Kidney (tissue), 13 donors: ENCODE measurements at regions not wholly inside any gene's neighbourhood (a gene's known extent, or its start where the extent isn't known, plus 50 kb on each side); places are given as distances from the start of the nearest gene placed in this dataset.

ENCODE experiments used
- DNase-seq, 5 donors: peaks; one replicate each; pipeline ENCODE4 v3.0.0-alpha.2; 2013 to 2020
- FAIRE-seq: peaks from 2 replicates; lab custom pipeline; 2012; peaks lifted over from hg19 to GRCh38; lab: Jason Lieb, UNC
- H3K27ac ChIP-seq, 2 donors: one replicate each; pipeline ENCODE4 v1.7.0; 2013; ENCODE audit warnings: low read depth in 2 of 2, low read length in 2 of 2, inconsistent platforms in 1 of 2
- H3K27me3 ChIP-seq: one replicate; pipeline ENCODE4 v1.7.1; 2013; ENCODE audit warnings: low read length, inconsistent platforms; ENCODE audit not compliant: control insufficient read depth, insufficient read depth
- H3K36me3 ChIP-seq, 3 donors: one replicate each; pipeline versions ENCODE4 v1.7.0 to v1.7.1; 2013; ENCODE audit warnings: low read length in 3 of 3, control low read depth in 1 of 3, inconsistent platforms in 1 of 3; ENCODE audit not compliant: insufficient read depth in 3 of 3, control insufficient read depth in 2 of 3
- H3K4me1 ChIP-seq, 3 donors: one replicate each; pipeline versions ENCODE4 v1.7.0 to v1.7.1; 2013; ENCODE audit warnings: low read length in 3 of 3, inconsistent platforms in 1 of 3, low read depth in 1 of 3; ENCODE audit not compliant: control insufficient read depth in 2 of 3, insufficient read depth in 2 of 3
- H3K4me3 ChIP-seq, 3 donors: one replicate each; pipeline versions ENCODE4 v1.7.0 to v1.8.1; 2013; ENCODE audit warnings: low read length in 3 of 3, control low read depth in 1 of 3, inconsistent platforms in 1 of 3
- H3K9ac ChIP-seq, 3 donors: one replicate each; pipeline versions ENCODE4 v1.7.0 to v1.7.1; 2013; ENCODE audit warnings: low read length in 3 of 3, control low read depth in 1 of 3, inconsistent platforms in 1 of 3
- H3K9me3 ChIP-seq, 3 donors: one replicate each; pipeline versions ENCODE4 v1.7.0 to v1.7.1; 2013; ENCODE audit warnings: low read length in 3 of 3, control low read depth in 1 of 3, inconsistent platforms in 1 of 3; ENCODE audit not compliant: control insufficient read depth in 2 of 3, insufficient read depth in 1 of 3
- CTCF ChIP-seq: IDR thresholded peaks from 3 replicates; pipeline ENCODE4 v1.5.1; 2012; ENCODE audit warnings: mild to moderate bottlenecking, moderate library complexity, borderline replicate concordance; ENCODE audit not compliant: insufficient read depth; ENCODE audit errors: extremely low read depth
- intact Hi-C: fragments of 100-400 bp; cut with DNase I; formaldehyde crosslinking; loops from one replicate; pipeline ENCODE4 v1.11.1; 2022
- donor health status: control.
- donor health status: control.
- donor health status: control.
- donor health status: control.
- donor health status: control.
- donor health status: DM: yes; HTN: yes; CAD: no.
- donor health status: Normal renal cell carcinoma (clear cell type).

GRCh38 chr12:58254463-58255100 is 313.2 kb downstream of the ATP23 start:
- intact Hi-C loops, result no loop called here
- FAIRE-seq, result no peak
- no peak overlapping the region for H3K4me3 ChIP-seq
- no peak for DNase-seq
- H3K27ac ChIP-seq, result no peak overlapping the region
- H3K9me3 ChIP-seq, result no peaks in the 10 kb centered on the region
- no peaks in the 10 kb centered on the region for H3K36me3 ChIP-seq
- TF ChIP-seq CTCF, result no peak
- H3K9ac ChIP-seq, result no peak overlapping the region
- H3K4me1 ChIP-seq, result no peaks in the 10 kb centered on the region
- no peaks in the 10 kb centered on the region for H3K27me3 ChIP-seq

DNA sequence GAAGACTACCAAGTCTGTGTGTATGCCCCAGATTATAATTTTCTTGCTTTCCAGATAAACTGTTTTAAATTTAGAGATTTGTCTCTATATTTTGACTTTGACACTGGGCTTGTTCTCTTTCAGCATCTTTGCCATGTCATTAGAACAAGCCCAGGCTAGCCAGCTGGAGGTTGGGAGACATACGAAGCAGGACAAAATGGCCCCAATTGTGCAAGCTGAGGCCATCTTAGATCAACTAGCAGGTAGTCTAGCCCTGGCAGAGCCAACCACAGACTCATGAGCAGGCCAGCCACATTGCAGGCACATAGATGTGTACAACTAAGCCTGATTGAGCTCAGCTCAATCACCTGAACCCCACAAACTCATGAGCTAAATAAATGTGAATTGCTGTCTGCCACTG is 321.4 kb downstream of the ATP23 start:
- Histone ChIP-seq H3K4me1 (no peaks in the 10 kb centered on the region), H3K27me3 (no peaks in the 10 kb centered on the region), H3K9ac (no peak overlapping the region), H3K36me3 (no peaks in the 10 kb centered on the region), H3K4me3 (no peak overlapping the region), H3K27ac (no peak overlapping the region), H3K9me3 (no peaks in the 10 kb centered on the region)
- FAIRE-seq (no peak), DNase-seq (no peak)
- no peak for TF ChIP-seq CTCF
- intact Hi-C loops, result no loop called here

- no peak for TF ChIP-seq CTCF
- Histone ChIP-seq H3K4me3 (no peak overlapping the region), H3K9ac (no peak overlapping the region), H3K4me1 (no peaks in the 10 kb centered on the region), H3K27ac (no peak overlapping the region), H3K36me3 (no peaks in the 10 kb centered on the region), H3K9me3 (no peaks in the 10 kb centered on the region), H3K27me3 (no peaks in the 10 kb centered on the region)
- FAIRE-seq (no peak), DNase-seq (no peak)
- intact Hi-C loops, result no loop called here
Measured at GRCh38 chr12:58263816-58264215, 322.4 kb downstream of the ATP23 start.

DNA sequence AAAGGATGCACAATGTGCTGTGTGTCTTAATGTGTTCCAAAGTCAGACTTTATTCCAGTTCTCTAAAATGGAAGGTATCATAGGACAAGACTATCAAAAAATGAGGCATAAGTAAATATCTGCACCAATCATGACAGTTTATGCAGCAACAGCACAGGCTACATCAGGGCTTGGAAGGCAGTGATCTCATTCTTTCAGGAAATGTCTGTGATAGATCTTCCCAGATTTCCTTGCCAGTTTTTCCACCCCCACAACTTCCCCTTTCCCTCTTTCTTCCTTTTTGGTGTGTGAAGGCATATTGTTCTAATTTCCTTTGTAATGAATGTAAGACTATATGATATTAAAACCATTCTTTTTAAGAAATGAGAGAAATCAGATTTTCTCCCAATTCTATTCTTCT is 326.7 kb downstream of the ATP23 start:
- no peaks in the 10 kb centered on the region for H3K4me1 ChIP-seq
- TF ChIP-seq CTCF, result no peak
- no peaks in the 10 kb centered on the region for H3K9me3 ChIP-seq
- no peak overlapping the region for H3K4me3 ChIP-seq
- no peaks in the 10 kb centered on the region for H3K36me3 ChIP-seq
- FAIRE-seq (no peak), DNase-seq (no peak)
- H3K27ac ChIP-seq, result no peak overlapping the region
- no peaks in the 10 kb centered on the region for H3K27me3 ChIP-seq
- no peak overlapping the region for H3K9ac ChIP-seq
- intact Hi-C loops, result no loop called here
